K562 (cell line): ENCODE measurements at regions not wholly inside any gene's neighbourhood (a gene's known extent, or its start where the extent isn't known, plus 50 kb on each side); places are given as distances from the start of the nearest gene placed in this dataset.
"Not testable (repeated sequence)": the region's sequence is repeated elsewhere in the genome, so short reads cannot be mapped to it uniquely, and the experiment has no call there.

Experiments used
- CTCF ChIP-seq, 3 experiments: IDR thresholded peaks in 2 of 3; conservative IDR thresholded peaks in 1 of 3; 2 replicates each; pipeline ENCODE4 v1.5.1; 2011 to 2012; ENCODE audit warnings: low read length in 3 of 3, mild to moderate bottlenecking in 3 of 3, control low read depth in 2 of 3, improper control_type of control experiment in 1 of 3, inconsistent platforms in 1 of 3, low read depth in 1 of 3, mixed read lengths in 1 of 3, moderate library complexity in 1 of 3; ENCODE audit not compliant: insufficient read depth in 2 of 3
- DNMT1 ChIP-seq: fragments of 450-650 bp; IDR thresholded peaks from 2 replicates; pipeline ENCODE4 v1.6.1; 2016; ENCODE audit warnings: antibody characterized with exemption, mild to moderate bottlenecking
- POLR2A ChIP-seq: fragments of 450-650 bp; conservative IDR thresholded peaks from 2 replicates; pipeline ENCODE4 v1.6.1; 2016
- SMARCA4 ChIP-seq: fragments of 450-650 bp; IDR thresholded peaks from 2 replicates; pipeline ENCODE4 v1.6.1; 2016
- TEAD2 ChIP-seq: fragments of 450-650 bp; IDR thresholded peaks from 2 replicates; pipeline ENCODE4 v1.6.1; 2016; ENCODE audit warnings: missing genetic modification characterization, control low read depth, missing compliant biosample characterization
- THRB ChIP-seq: fragments of 450-650 bp; formaldehyde crosslinking; conservative IDR thresholded peaks from 2 replicates; pipeline ENCODE4 v1.4.0; 2022; ENCODE audit warnings: mild to moderate bottlenecking, missing genetic modification characterization

GRCh38 chr4:64899030-64899429 is 489.8 kb upstream of the TECRL start:
- TF ChIP-seq TEAD2 (tag); SMARCA4; CTCF (IDR thresholded peaks at IDR 0.05 in 2 of 3, conservative IDR thresholded peaks at IDR 0.05 in 1 of 3; ENCODE audit: insufficient read depth in 2 of 3, low read depth in 1 of 3, low read length in 3 of 3); THRB (CRISPR knock-in tag); POLR2A; DNMT1: not testable (repeated sequence)
